NCI-H1436 treated with DMSO at 0.1 percent for 48 hours (cell line): ENCODE measurements at regions not wholly inside any gene's neighbourhood (a gene's known extent, or its start where the extent isn't known, plus 50 kb on each side); places are given as distances from the start of the nearest gene placed in this dataset.
"Not testable (repeated sequence)": the region's sequence is repeated elsewhere in the genome, so short reads cannot be mapped to it uniquely, and the experiment has no call there.

Source experiments
- DNase-seq: peaks from one replicate; lab custom pipeline; 2025; lab: John Stamatoyannopoulos, UW

- DNase-seq, result no peak
Measured at GRCh38 chr5:91315701-91316100, 67.4 kb downstream of the ARRDC3 start.

- DNase-seq, result peak; percentile 89
Measured at GRCh38 chr5:91313757-91314673, 69.1 kb downstream of the ARRDC3 start.

DNA sequence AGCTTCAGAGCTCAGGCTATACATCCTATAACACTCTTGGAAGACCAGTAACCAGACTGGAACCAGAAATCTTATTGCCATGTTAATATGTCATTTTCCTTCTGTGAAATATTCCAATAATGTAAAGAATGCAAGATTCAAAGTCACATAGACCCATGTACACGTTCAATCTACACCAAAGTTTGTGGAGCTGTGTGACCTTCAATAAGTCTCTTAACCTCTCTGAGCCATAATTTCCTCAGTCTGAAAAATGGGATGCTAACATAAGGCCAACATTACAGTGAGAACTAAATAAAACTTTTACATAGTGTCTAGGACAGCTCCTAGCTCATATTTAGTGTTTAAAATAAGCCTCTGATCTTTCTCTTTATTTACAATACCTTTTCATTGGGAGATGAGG, 70.4 kb downstream of the ARRDC3 start:
- DNase-seq, result no peak

DNA sequence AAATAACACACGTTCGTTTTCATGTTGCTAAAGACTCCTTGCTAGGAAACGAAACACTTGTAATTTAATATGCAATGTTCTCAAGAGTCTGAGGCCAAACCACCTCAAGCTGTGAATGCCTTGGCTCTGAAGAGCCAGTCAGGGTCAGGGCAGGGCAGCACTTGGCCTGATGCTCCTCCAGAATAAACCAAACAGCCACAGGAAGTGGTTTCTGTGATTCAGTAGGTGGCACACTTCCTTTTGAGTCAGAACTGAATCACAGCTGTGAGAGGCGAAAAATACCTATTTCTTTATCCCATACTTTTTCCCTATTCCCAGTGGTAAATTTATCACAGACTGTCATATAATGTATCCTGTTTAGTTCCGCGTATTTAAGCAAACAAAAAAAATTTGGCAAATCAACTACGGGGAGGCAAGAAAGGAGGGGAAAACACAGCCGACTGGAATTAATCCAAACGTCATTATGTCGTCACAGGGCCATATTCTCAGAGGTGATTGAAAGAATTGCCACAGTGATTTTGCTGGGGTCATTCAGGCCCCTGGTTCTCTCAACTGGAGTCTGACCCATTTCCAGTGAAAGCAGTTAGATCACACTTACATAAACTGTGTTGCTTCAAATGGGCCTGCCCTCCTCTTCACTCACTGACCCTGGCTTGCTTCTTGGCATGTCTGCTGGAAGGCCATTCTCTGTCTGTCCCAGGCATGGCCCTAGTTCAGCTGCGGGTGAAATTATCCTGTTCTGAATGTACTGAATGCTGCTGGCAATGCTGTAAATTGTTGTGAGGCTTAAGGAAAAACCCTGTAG, 71.2 kb downstream of the ARRDC3 start:
- DNase-seq, result no peak

GRCh38 chr5:91311168-91311696, 71.9 kb downstream of the ARRDC3 start:
- DNase-seq, result no peak

GRCh38 chr5:91308157-91308556, 75.0 kb downstream of the ARRDC3 start:
- not testable (repeated sequence) for DNase-seq

DNA sequence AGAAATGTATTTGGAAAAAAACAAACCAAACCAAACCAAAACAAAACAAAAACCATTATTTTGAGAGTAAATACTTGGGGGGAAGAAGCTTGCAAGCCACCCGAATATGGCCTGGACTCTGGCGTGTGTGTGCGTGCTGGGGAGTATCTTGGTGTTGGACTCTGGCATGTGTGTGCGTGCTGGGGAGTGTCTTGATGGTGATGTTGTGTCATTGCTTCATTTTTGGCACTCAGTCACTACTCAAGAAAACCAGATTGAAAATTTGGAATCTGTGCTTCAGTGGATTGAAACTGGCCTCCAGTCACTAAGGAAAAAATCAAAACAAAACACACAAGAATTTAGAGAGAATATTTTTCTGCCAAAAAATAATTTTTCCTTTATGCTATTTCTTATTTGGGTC, 76.1 kb downstream of the ARRDC3 start:
- no peak for DNase-seq

DNA sequence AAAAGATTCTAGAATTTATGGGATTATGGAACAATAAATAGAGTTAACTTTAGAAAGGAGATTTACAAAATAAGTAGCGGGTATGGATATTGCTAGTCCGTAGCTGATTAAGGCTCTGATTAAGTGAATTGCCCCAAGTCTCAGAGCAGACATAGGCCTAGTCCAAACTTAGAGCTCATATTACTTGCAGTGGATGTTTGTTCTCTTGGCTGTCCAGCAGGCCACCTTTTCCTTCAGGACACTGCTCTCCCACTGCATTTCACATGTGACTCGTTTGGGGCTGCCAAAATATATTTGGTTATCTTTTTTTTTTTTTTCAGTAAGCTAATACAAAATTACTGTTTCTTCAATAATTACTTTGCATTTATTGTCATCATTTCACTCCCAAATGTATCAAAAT, 76.6 kb downstream of the ARRDC3 start:
- no peak for DNase-seq

DNA sequence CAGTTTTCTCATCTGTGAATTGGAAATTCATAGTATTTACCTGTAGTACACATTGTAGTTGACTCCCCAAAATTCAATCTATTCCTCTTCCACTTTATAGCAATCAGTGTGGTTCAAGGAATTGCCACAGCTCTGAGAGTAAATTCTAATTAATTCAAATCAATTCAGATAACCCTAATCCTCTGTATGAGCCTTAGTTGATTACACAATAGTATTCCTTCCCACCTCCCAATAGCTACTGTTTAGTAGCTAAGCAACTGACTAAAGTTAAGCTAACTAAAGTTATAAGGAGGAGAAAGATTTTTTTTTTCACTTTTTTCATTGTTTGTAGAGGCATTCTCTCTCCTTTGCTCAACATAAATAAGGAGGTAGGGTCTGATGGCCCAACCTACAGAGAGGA, 77.5 kb downstream of the ARRDC3 start:
- DNase-seq, result no peak

DNA sequence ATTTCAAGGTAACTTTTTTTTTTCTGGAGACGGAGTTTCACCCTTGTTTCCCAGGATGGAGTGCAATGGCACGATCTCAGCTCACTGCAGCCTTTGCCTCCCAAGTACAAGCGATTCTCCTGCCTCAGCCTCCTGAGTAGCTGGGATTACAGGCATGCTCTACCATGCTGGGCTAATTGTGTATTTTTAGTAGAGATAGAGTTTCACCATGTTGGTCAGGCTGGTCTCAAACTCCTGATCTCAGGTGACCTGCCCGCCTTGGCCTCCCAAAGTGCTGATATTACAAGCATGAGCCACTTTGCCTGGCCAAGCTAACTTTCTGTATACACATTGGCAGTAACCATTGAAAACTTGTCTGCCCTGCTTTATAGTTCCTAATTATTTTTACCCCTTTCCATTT, 79.1 kb downstream of the ARRDC3 start:
- not testable (repeated sequence) for DNase-seq

GRCh38 chr5:91302958-91303357, 80.2 kb downstream of the ARRDC3 start:
- DNase-seq, result no peak

DNA sequence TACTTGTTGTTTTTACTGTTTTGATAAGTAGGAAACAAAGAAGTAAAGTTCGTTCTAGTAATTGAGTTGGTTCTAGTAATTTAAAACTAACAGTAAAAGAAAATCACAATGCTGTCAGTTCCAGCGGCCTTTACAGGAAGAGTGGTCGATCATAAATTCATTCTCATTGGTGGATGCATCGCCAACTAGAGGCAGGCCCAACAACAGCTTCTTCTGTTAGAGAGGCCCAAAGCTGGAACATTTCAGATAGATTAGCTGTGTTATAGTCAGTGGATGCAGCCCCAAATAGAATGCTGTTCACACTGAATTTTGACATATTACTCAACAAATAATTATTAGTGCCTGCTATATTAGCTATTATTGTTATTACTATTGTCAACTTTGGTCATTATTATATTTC, 80.8 kb downstream of the ARRDC3 start:
- no peak for DNase-seq

- no peak for DNase-seq
Measured at GRCh38 chr5:91301106-91301846, 81.8 kb downstream of the ARRDC3 start.

GRCh38 chr5:91297994-91298393, 85.1 kb downstream of the ARRDC3 start:
- DNase-seq, result no peak

DNA sequence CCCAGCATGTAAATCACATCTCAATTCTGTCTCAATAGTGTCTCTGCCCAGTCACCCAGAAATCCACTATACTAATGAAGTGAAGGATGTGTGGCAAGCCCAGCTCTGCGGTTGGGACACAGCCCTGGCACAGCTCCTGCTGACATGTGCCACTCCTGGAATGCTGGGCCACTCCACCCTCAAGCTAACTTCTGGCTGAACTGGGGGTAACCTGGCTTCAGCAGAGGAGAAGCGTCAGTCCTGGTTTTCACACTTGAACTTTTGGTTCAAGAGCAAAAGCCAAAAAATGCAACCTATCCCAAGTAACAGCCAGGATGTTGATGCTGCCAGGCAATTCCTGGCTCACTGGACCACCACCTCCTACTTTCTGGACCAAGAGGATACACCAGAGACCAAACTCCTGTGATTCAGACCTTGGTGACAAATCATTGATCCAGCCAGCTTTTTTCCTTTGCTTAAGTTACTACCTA, 86.4 kb downstream of the ARRDC3 start:
- DNase-seq, result no peak

DNA sequence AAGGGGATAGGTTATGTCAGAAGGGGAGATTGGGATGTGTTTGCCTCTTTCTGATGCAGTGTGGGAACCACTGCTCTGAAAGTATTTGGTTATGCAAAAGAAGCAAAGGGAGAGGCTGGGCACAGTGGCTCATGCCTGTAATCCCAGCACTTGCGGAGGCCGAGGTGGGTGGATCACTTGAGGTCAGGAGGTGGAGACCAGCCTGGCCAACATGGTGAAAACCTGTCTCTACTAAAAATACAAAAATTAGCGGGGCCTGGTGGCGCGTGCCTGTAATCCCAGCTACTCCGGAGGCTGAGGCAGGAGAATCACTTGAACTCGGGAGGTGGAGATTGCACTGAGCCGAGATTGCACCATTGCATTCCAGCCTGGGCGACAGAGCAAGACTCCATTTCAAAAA, 87.0 kb downstream of the ARRDC3 start:
- DNase-seq, result not testable (repeated sequence)

DNA sequence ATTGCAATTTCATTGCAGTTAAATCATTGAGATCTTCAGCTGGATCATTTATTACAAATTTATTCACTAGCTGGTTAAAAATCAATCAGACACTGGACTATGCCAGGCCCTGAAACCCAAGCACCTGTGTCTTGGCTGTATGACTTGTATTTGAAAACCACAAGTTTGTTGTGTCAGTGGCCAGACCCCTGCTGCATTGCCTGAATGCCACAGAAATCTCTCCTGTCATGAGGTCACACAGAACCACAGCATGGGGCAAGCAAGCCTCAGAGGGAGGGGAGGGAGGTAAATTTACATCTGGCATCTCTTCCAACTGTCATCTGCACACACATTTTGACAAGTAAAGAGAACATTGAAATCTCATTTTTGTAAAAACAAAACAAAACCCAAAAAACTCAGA, 90.0 kb downstream of the ARRDC3 start:
- DNase-seq, result no peak

DNA sequence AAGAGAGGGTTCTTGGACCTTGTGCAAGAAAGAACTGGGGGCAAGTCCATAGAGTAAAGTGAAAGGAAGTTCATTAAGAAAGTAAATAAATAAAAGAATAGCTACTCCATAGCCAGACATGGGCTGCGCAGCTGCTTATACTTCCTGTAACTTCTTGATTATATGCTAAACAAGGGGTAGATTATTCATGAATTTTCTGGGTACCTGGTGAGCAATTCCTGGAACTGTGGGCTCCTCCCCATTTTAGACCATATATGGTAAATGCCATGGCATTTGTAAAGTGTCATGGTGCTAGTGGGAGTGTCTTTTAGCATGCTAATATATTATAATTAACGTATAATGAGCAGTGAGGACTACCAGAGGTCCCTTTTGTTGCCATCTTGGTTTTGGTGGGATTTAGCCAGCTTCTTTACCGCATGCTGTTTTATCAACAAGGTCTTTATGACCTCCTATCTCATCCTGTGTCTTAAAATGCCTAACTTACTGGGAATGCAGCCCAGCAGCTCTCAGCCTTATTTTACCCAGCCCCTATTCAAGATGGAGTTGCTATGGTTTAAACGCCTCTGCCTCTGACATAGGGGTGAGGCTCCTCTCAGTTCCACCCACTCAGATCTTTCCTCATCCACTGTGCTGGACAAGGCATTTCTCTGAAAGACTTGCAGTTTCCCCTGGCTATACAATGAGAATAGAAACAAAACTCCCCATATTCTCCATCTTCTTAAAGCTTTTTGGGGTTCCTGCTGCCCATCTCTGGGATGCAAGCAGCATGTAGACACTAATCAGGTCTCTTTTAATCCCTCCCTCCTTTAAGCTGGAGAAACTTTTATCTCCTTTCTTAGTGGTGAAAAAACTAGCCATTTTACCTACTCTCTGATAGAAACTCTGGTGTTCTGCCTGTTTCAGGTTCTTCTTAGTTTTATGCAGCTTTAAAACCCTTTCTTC, 91.2 kb downstream of the ARRDC3 start:
- DNase-seq, result no peak

DNA sequence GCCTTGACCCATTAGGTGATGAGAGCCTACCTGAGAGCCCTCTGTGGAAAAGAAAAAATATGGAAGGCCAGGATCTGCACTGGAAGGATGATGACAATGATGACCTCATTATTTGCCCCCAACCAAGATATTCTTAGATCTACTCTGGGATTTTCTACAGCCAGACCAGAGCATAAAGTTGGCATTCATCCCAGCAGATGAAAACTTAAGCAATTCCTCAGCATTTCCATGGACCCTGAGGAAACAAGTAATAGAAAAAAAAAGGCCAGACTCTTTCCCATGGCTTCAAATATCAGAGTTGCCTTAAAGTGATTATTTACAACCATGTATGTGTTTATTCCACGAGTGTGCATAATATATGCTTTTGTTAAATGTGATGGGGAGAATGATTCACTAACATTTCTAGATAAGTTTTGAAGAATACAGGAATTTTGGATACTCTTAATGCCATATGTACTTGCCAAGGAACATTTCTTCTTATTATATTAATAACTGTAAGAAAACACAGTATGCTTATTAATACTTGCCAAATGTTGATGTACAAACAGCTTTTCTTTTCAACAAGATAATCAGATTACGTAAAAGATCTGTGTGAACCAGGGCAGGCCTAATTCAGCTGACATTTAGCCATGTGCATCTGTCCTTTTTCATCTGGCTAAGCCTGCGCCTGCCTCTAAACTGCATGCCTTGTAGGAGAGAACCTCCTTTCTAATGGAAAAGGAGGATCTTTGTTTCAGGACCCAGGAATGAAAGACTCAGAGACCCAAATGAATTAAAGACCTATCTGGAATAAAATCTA, 94.8 kb downstream of the ARRDC3 start:
- DNase-seq, result no peak

GRCh38 chr5:91285062-91285461, 98.1 kb downstream of the ARRDC3 start:
- DNase-seq, result not testable (repeated sequence)
